H9 (cell line): ENCODE measurements at regions not wholly inside any gene's neighbourhood (a gene's known extent, or its start where the extent isn't known, plus 50 kb on each side); places are given as distances from the start of the nearest gene placed in this dataset.
"Not testable (repeated sequence)": the region's sequence is repeated elsewhere in the genome, so short reads cannot be mapped to it uniquely, and the experiment has no call there.

ENCODE experiments used
- DNase-seq: peaks from one replicate; pipeline ENCODE4 v3.0.0-alpha.2; 2017
- H2AFZ ChIP-seq: one replicate; pipeline ENCODE4 v1.6.1; 2013; ENCODE audit warnings: mild to moderate bottlenecking, low read length, control low read depth, moderate library complexity
- H2AK5ac ChIP-seq: 2 replicates; pipeline ENCODE4 v1.6.1; 2013; ENCODE audit warnings: low read length, control low read depth, mixed read lengths; ENCODE audit not compliant: insufficient read length
- H2BK120ac ChIP-seq: one replicate; pipeline ENCODE4 v1.6.1; 2013; ENCODE audit warnings: low read depth, mild to moderate bottlenecking, low read length, control low read depth, inconsistent platforms; ENCODE audit not compliant: poor library complexity, severe bottlenecking
- H2BK12ac ChIP-seq: 2 replicates; pipeline ENCODE4 v1.6.1; 2013; ENCODE audit warnings: low read length, control low read depth, mixed read lengths, low read depth; ENCODE audit not compliant: insufficient read length
- H2BK15ac ChIP-seq: 2 replicates; pipeline ENCODE4 v1.6.1; 2013; ENCODE audit warnings: low read depth, low read length, control low read depth
- H2BK20ac ChIP-seq: one replicate; pipeline ENCODE4 v1.6.1; 2013; ENCODE audit warnings: low read depth, mild to moderate bottlenecking, low read length, control low read depth, inconsistent platforms; ENCODE audit not compliant: poor library complexity, severe bottlenecking
- H2BK5ac ChIP-seq: 2 replicates; pipeline ENCODE4 v1.6.1; 2013; ENCODE audit warnings: low read length, control low read depth, mixed read lengths; ENCODE audit not compliant: insufficient read length
- H3K14ac ChIP-seq: 2 replicates; pipeline ENCODE4 v1.6.1; 2013; ENCODE audit warnings: low read length, control low read depth; ENCODE audit not compliant: insufficient read depth
- H3K18ac ChIP-seq: 2 replicates; pipeline ENCODE4 v1.6.1; 2013; ENCODE audit warnings: low read depth, mild to moderate bottlenecking, mixed read lengths, low read length, control low read depth; ENCODE audit not compliant: insufficient read length
- H3K23ac ChIP-seq: 2 replicates; pipeline ENCODE4 v1.6.1; 2013; ENCODE audit warnings: low read length, control low read depth, mixed read lengths, low read depth; ENCODE audit not compliant: insufficient read length
- H3K23me2 ChIP-seq: 2 replicates; pipeline ENCODE4 v1.6.1; 2013; ENCODE audit warnings: low read depth, mild to moderate bottlenecking, mixed read lengths, low read length, control low read depth; ENCODE audit not compliant: insufficient read length, poor library complexity, severe bottlenecking
- H3K27ac ChIP-seq: 2 replicates; pipeline ENCODE4 v1.5.1; 2013; ENCODE audit warnings: low read length, control low read depth, mixed read lengths, low read depth; ENCODE audit not compliant: insufficient read length
- H3K27me3 ChIP-seq: 2 replicates; pipeline ENCODE4 v1.6.1; 2013; ENCODE audit warnings: low read length, control low read depth, inconsistent platforms; ENCODE audit not compliant: insufficient read depth
- H3K4ac ChIP-seq: 2 replicates; pipeline ENCODE4 v1.6.1; 2013; ENCODE audit warnings: low read depth, mild to moderate bottlenecking, control low read depth, inconsistent platforms, low read length, moderate library complexity
- H3K4me1 ChIP-seq: 2 replicates; pipeline ENCODE4 v1.6.1; 2013; ENCODE audit warnings: low read length, control low read depth, inconsistent platforms; ENCODE audit not compliant: insufficient read depth
- H3K4me2 ChIP-seq: 2 replicates; pipeline ENCODE4 v1.6.1; 2013; ENCODE audit warnings: low read length, control low read depth, mixed read lengths; ENCODE audit not compliant: insufficient read length, insufficient read depth
- H3K56ac ChIP-seq: 2 replicates; pipeline ENCODE4 v1.6.1; 2013; ENCODE audit warnings: low read depth, mild to moderate bottlenecking, mixed read lengths, low read length, control low read depth; ENCODE audit not compliant: insufficient read length
- H3K79me1 ChIP-seq: 2 replicates; pipeline ENCODE4 v1.6.1; 2013; ENCODE audit warnings: low read depth, mild to moderate bottlenecking, moderate library complexity, low read length, control low read depth, inconsistent platforms; ENCODE audit not compliant: insufficient read depth, poor library complexity, severe bottlenecking
- H3K79me2 ChIP-seq: 2 replicates; pipeline ENCODE4 v1.6.1; 2013; ENCODE audit warnings: low read length, control low read depth, inconsistent platforms; ENCODE audit not compliant: insufficient read depth
- H3K9ac ChIP-seq: 2 replicates; pipeline ENCODE4 v1.6.1; 2013; ENCODE audit warnings: low read length, control low read depth, mixed read lengths; ENCODE audit not compliant: insufficient read length; ENCODE audit errors: extremely low read depth
- H3K9me3 ChIP-seq: one replicate; pipeline ENCODE4 v1.6.1; 2013; ENCODE audit warnings: low read depth, low read length, inconsistent platforms; ENCODE audit not compliant: control insufficient read depth
- H3T11ph ChIP-seq: one replicate; pipeline ENCODE4 v1.6.1; 2013; ENCODE audit warnings: mild to moderate bottlenecking, low read length, control low read depth, inconsistent platforms
- H4K20me1 ChIP-seq: one replicate; pipeline ENCODE4 v1.6.1; 2013; ENCODE audit not compliant: control insufficient read depth, insufficient read length, insufficient read depth
- H4K5ac ChIP-seq: 2 replicates; pipeline ENCODE4 v1.6.1; 2013; ENCODE audit warnings: low read depth, mild to moderate bottlenecking, mixed read lengths, low read length, control low read depth; ENCODE audit not compliant: insufficient read length
- H4K8ac ChIP-seq: replicated peaks from 2 replicates; pipeline ENCODE4 v1.6.1; 2013; ENCODE audit warnings: low read length, control low read depth, mixed read lengths, low read depth; ENCODE audit not compliant: insufficient read length
- H4K91ac ChIP-seq: 2 replicates; pipeline ENCODE4 v1.6.1; 2013; ENCODE audit warnings: low read depth, mild to moderate bottlenecking, moderate library complexity, mixed read lengths, low read length, control low read depth; ENCODE audit not compliant: insufficient read length
- H3K27ac Mint-ChIP-seq, 3 experiments: 2 replicates in 2 of 3; 3 replicates in 1 of 3; pipeline ENCODE4 v1.8.0; 2020 to 2021; ENCODE audit warnings: mixed read lengths in 3 of 3, mild to moderate bottlenecking in 1 of 3, moderate library complexity in 1 of 3
- H3K27me3 Mint-ChIP-seq: 2 replicates; pipeline ENCODE4 v1.8.0; 2021; ENCODE audit warnings: low read depth, mild to moderate bottlenecking, moderate library complexity, mixed read lengths
- H3K36me3 Mint-ChIP-seq, 3 experiments: 2 replicates in 2 of 3; 3 replicates in 1 of 3; pipeline ENCODE4 v1.8.0; 2020 to 2021; ENCODE audit warnings: low read depth in 3 of 3, mixed read lengths in 3 of 3; ENCODE audit not compliant: insufficient read depth in 1 of 3
- H3K4me1 Mint-ChIP-seq, 2 experiments: 2 replicates each; pipeline ENCODE4 v1.8.0; 2020; ENCODE audit warnings: mixed read lengths in 2 of 2
- H3K4me3 Mint-ChIP-seq, 2 experiments: 2 replicates in 1 of 2; 3 replicates in 1 of 2; pipeline ENCODE4 v1.8.0; 2020 to 2021; ENCODE audit warnings: mild to moderate bottlenecking in 2 of 2, mixed read lengths in 2 of 2, moderate library complexity in 1 of 2
- H3K9me3 Mint-ChIP-seq, 2 experiments: 2 replicates in 1 of 2; 3 replicates in 1 of 2; pipeline ENCODE4 v1.8.0; 2020; ENCODE audit warnings: mild to moderate bottlenecking in 2 of 2, mixed read lengths in 2 of 2, moderate library complexity in 1 of 2
- CTCF ChIP-seq: fragments of 200-600 bp; sonication (generic); conservative IDR thresholded peaks from 3 replicates; pipeline ENCODE4 v1.8.0; 2021; ENCODE audit warnings: antibody characterized with exemption, mild to moderate bottlenecking
- WGBS: extraction: QIAGEN DNeasy Blood & Tissue Kit; methylation state at CpG from one replicate; pipeline ENCODE4 v1.1.7; 2013; ENCODE audit warnings: missing lambda C conversion rate, low lambda C conversion rate, mixed read lengths; ENCODE audit not compliant: insufficient read length; ENCODE audit errors: extremely low coverage; 5-methylcytosine and 5-hydroxymethylcytosine counted together

- no peaks in the 10 kb centered on the region for H3K9me3 ChIP-seq
- H2BK5ac ChIP-seq: no peak overlapping the region
- no peak overlapping the region for H3K9ac ChIP-seq
- no peak overlapping the region for H4K8ac ChIP-seq
- H3K18ac ChIP-seq: no peak overlapping the region
- DNase-seq: no peak
- H2AFZ ChIP-seq: no peak overlapping the region
- H3K4me3 Mint-ChIP-seq: no peak overlapping the region
- no CpG with 5 or more reads among the region's 1 CpG for WGBS
- H2BK15ac ChIP-seq: no peak overlapping the region
- H4K20me1 ChIP-seq: no peaks in the 10 kb centered on the region
- H2BK120ac ChIP-seq: no peak overlapping the region
- no peak overlapping the region for H3K23ac ChIP-seq
- H3K4me1 Mint-ChIP-seq: no peaks in the 10 kb centered on the region
- H3K27ac Mint-ChIP-seq: no peak overlapping the region
- no peak overlapping the region for H3K56ac ChIP-seq
- H3K9me3 Mint-ChIP-seq: peaks cover 2 to 9% of the 10 kb centered on the region in 2 experiments; a peak in 3 of 5 replicates
- no peak overlapping the region for H3K27ac ChIP-seq
- no peak overlapping the region for H3K14ac ChIP-seq
- no peaks in the 10 kb centered on the region for H3K79me2 ChIP-seq
- H3K23me2 ChIP-seq: no peaks in the 10 kb centered on the region
- TF ChIP-seq CTCF: no peak
- no peak overlapping the region for H2AK5ac ChIP-seq
- H3K27me3 Mint-ChIP-seq: no peaks in the 10 kb centered on the region
- H3K27me3 ChIP-seq: no peaks in the 10 kb centered on the region
- H3K79me1 ChIP-seq: no peaks in the 10 kb centered on the region
- no peak overlapping the region for H2BK12ac ChIP-seq
- no peaks in the 10 kb centered on the region for H3K4me1 ChIP-seq
- H2BK20ac ChIP-seq: no peak overlapping the region
- H3K4me2 ChIP-seq: no peak overlapping the region
- no peak overlapping the region for H3T11ph ChIP-seq
- H3K36me3 Mint-ChIP-seq: peaks cover 0 to 8% (median 0%) of the 10 kb centered on the region in 3 experiments; a peak in 2 of 7 replicates
- no peak overlapping the region for H3K4ac ChIP-seq
- no peak overlapping the region for H4K91ac ChIP-seq
- H4K5ac ChIP-seq: no peak overlapping the region
These were observed 190.2 kb upstream of the NR5A2 start for GRCh38 chr1:199837321-199837720.

- not testable (repeated sequence) for H2AK5ac ChIP-seq, H4K20me1 ChIP-seq, H2BK5ac ChIP-seq, H3K9me3 Mint-ChIP-seq, H3K4me2 ChIP-seq, DNase-seq, H2BK20ac ChIP-seq, H3K27me3 ChIP-seq, H3K56ac ChIP-seq, H3K36me3 Mint-ChIP-seq, H3K27me3 Mint-ChIP-seq, H3K23ac ChIP-seq, H3K27ac ChIP-seq, H3K4me3 Mint-ChIP-seq, H4K8ac ChIP-seq, H3K79me1 ChIP-seq, H3K18ac ChIP-seq, H2BK12ac ChIP-seq, H3K27ac Mint-ChIP-seq, H3K4me1 ChIP-seq, H2BK15ac ChIP-seq, H3T11ph ChIP-seq, H3K79me2 ChIP-seq, H3K23me2 ChIP-seq, H4K91ac ChIP-seq, H3K4ac ChIP-seq, H2BK120ac ChIP-seq, H3K4me1 Mint-ChIP-seq, H2AFZ ChIP-seq, H3K9ac ChIP-seq, H3K9me3 ChIP-seq, H4K5ac ChIP-seq, H3K14ac ChIP-seq
- no CpG with 5 or more reads among the region's 8 CpGs for WGBS
These were observed 187.9 kb upstream of the NR5A2 start for GRCh38 chr1:199839608-199840007.
